ENCODE measurements at regions not wholly inside any gene's neighbourhood (a gene's known extent, or its start where the extent isn't known, plus 50 kb on each side); places are given as distances from the start of the nearest gene placed in this dataset.

GRCh38 chr16:50950955-50951354 is 200.1 kb downstream of the SALL1 start:
- no peak for TF ChIP-seq CTCF (IDR thresholded peaks at IDR 0.05; ENCODE audit: poor library complexity)
- no peak for TF ChIP-seq EZH2 (IDR thresholded peaks at IDR 0.05; ENCODE audit: borderline replicate concordance)
- no peak for TF ChIP-seq EZH2phosphoT487 (IDR thresholded peaks at IDR 0.05; ENCODE audit: low read depth, severe bottlenecking, unreplicated experiment)
